Peyer's patch (tissue), 4 donors: ENCODE measurements at regions not wholly inside any gene's neighbourhood (a gene's known extent, or its start where the extent isn't known, plus 50 kb on each side); places are given as distances from the start of the nearest gene placed in this dataset.

Source experiments
- POLR2A ChIP-seq, 2 donors: fragments of 450-650 bp; IDR thresholded peaks; one replicate each; pipeline ENCODE4 v1.5.1; 2017; ENCODE audit warnings: antibody characterized with exemption in 2 of 2, mild to moderate bottlenecking in 2 of 2, moderate library complexity in 2 of 2
- TF ChIP-seq, protein P1 (sequence below), 6 experiments: fragments of 450-650 bp in 4 of 6; fragments of 200-600 bp in 2 of 6; sonication (generic) in 1 of 6; IDR thresholded peaks; one replicate each; pipeline ENCODE4 v1.5.1; 2017 to 2019; ENCODE audit warnings: antibody characterized with exemption in 6 of 6, mild to moderate bottlenecking in 3 of 6, moderate library complexity in 1 of 6

DNA sequence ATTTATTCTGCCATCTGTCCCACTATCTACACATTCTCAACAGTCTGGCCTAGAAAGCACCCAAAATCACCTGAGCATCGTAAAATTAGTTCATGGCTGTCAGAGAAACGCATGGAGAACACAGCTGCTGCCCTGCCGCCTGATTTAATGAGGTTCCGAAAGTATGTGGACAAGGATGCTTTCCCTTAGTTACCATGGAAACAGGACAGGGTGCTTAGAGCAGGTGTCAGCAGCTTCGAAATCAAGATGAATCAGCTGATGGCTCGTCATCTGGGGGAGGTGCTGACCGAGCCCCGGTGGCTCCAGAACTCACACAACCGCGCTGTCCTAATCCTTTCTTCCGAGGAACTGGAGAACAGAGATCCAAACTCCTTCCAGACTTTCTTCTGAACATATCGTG, 151.5 kb downstream of the TEX36 start:
- TF ChIP-seq, protein P1, sequence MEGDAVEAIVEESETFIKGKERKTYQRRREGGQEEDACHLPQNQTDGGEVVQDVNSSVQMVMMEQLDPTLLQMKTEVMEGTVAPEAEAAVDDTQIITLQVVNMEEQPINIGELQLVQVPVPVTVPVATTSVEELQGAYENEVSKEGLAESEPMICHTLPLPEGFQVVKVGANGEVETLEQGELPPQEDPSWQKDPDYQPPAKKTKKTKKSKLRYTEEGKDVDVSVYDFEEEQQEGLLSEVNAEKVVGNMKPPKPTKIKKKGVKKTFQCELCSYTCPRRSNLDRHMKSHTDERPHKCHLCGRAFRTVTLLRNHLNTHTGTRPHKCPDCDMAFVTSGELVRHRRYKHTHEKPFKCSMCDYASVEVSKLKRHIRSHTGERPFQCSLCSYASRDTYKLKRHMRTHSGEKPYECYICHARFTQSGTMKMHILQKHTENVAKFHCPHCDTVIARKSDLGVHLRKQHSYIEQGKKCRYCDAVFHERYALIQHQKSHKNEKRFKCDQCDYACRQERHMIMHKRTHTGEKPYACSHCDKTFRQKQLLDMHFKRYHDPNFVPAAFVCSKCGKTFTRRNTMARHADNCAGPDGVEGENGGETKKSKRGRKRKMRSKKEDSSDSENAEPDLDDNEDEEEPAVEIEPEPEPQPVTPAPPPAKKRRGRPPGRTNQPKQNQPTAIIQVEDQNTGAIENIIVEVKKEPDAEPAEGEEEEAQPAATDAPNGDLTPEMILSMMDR (IDR thresholded peaks at IDR 0.05) = no peak
- no peak for TF ChIP-seq POLR2A (IDR thresholded peaks at IDR 0.05)
